ENCODE measurements at regions not wholly inside any gene's neighbourhood (a gene's known extent, or its start where the extent isn't known, plus 50 kb on each side); places are given as distances from the start of the nearest gene placed in this dataset.

- H2AFZ ChIP-seq (ENCODE audit: insufficient read depth, low read length, poor library complexity), result no peak overlapping the region
- H4K91ac ChIP-seq (ENCODE audit: low read depth, low read length), result no peak overlapping the region
- no peak overlapping the region for H3K9ac ChIP-seq (ENCODE audit: low read length)
- no peak overlapping the region for H3K14ac ChIP-seq (ENCODE audit: low read length)
- no peak overlapping the region for H2BK120ac ChIP-seq (ENCODE audit: insufficient read depth, low read length, poor library complexity)
- H3K4ac ChIP-seq (ENCODE audit: low read depth, low read length), result no peak overlapping the region
- H3K36me3 ChIP-seq (ENCODE audit: control insufficient read depth in 1 of 2, insufficient read depth in 2 of 2, low read length in 2 of 2), result no peaks in the 10 kb centered on the region
- H3K27me3 ChIP-seq (ENCODE audit: insufficient read depth, low read length), result no peaks in the 10 kb centered on the region
- no peak overlapping the region for H2BK5ac ChIP-seq (ENCODE audit: low read depth, low read length, poor library complexity)
- no peaks in the 10 kb centered on the region for H3K4me1 ChIP-seq (ENCODE audit: control insufficient read depth in 1 of 2, insufficient read depth in 2 of 2, low read length in 2 of 2)
- H3K18ac ChIP-seq (ENCODE audit: low read length), result no peak overlapping the region
- H3K27ac ChIP-seq (ENCODE audit: low read depth, low read length), result no peak overlapping the region
- no peak overlapping the region for H3K4me2 ChIP-seq (ENCODE audit: low read length)
- no peaks in the 10 kb centered on the region for H3K79me1 ChIP-seq (ENCODE audit: low read length)
- H4K12ac ChIP-seq (ENCODE audit: low read depth, low read length), result no peak overlapping the region
- no CpG with 5 or more reads among the region's 3 CpGs for WGBS (ENCODE audit: extremely low coverage, insufficient coverage, insufficient read length)
- no peak for DNase-seq
- H2AK5ac ChIP-seq (ENCODE audit: low read length), result no peak overlapping the region
- no peak overlapping the region for H2BK12ac ChIP-seq (ENCODE audit: low read length)
- no peaks in the 10 kb centered on the region for H3K79me2 ChIP-seq (ENCODE audit: control insufficient read depth, insufficient read depth, low read length, poor library complexity)
- no peak overlapping the region for H4K8ac ChIP-seq (ENCODE audit: low read depth, low read length)
- H3K4me3 ChIP-seq (ENCODE audit: low read depth, low read length), result no peak overlapping the region
- H3K23ac ChIP-seq (ENCODE audit: low read length), result no peak overlapping the region
- H3K9me3 ChIP-seq (ENCODE audit: insufficient read depth, low read depth, low read length), result peaks cover 2% of the 10 kb centered on the region
Observed at GRCh38 chr11:11192541-11192940, 160.5 kb downstream of the CSNK2A3 start.

GRCh38 chr11:11189506-11189905, 163.5 kb downstream of the CSNK2A3 start:
- no peak overlapping the region for H3K4me3 ChIP-seq (ENCODE audit: low read depth, low read length)
- no CpG with 5 or more reads among the region's 3 CpGs for WGBS (ENCODE audit: extremely low coverage, insufficient coverage, insufficient read length)
- H3K9ac ChIP-seq (ENCODE audit: low read length), result peak overlapping the region; percentile 61
- H2BK5ac ChIP-seq (ENCODE audit: low read depth, low read length, poor library complexity), result no peak overlapping the region
- no peak overlapping the region for H2AFZ ChIP-seq (ENCODE audit: insufficient read depth, low read length, poor library complexity)
- H2BK120ac ChIP-seq (ENCODE audit: insufficient read depth, low read length, poor library complexity), result no peak overlapping the region
- H4K91ac ChIP-seq (ENCODE audit: low read depth, low read length), result no peak overlapping the region
- no peak overlapping the region for H3K23ac ChIP-seq (ENCODE audit: low read length)
- H2BK12ac ChIP-seq (ENCODE audit: low read length), result no peak overlapping the region
- no peaks in the 10 kb centered on the region for H3K79me2 ChIP-seq (ENCODE audit: control insufficient read depth, insufficient read depth, low read length, poor library complexity)
- no peaks in the 10 kb centered on the region for H3K79me1 ChIP-seq (ENCODE audit: low read length)
- peaks cover 2% of the 10 kb centered on the region for H3K9me3 ChIP-seq (ENCODE audit: insufficient read depth, low read depth, low read length)
- H4K12ac ChIP-seq (ENCODE audit: low read depth, low read length), result no peak overlapping the region
- no peak overlapping the region for H4K8ac ChIP-seq (ENCODE audit: low read depth, low read length)
- no peak overlapping the region for H3K14ac ChIP-seq (ENCODE audit: low read length)
- H3K18ac ChIP-seq (ENCODE audit: low read length), result no peak overlapping the region
- no peak overlapping the region for H3K4ac ChIP-seq (ENCODE audit: low read depth, low read length)
- no peaks in the 10 kb centered on the region for H3K27me3 ChIP-seq (ENCODE audit: insufficient read depth, low read length)
- no peak for DNase-seq
- H2AK5ac ChIP-seq (ENCODE audit: low read length), result no peak overlapping the region
- no peak overlapping the region for H3K27ac ChIP-seq (ENCODE audit: low read depth, low read length)
- no peaks in the 10 kb centered on the region for H3K4me1 ChIP-seq (ENCODE audit: control insufficient read depth in 1 of 2, insufficient read depth in 2 of 2, low read length in 2 of 2)
- no peaks in the 10 kb centered on the region for H3K36me3 ChIP-seq (ENCODE audit: control insufficient read depth in 1 of 2, insufficient read depth in 2 of 2, low read length in 2 of 2)
- H3K4me2 ChIP-seq (ENCODE audit: low read length), result no peak overlapping the region

- no peak overlapping the region for H3K18ac ChIP-seq (ENCODE audit: low read length)
- no peak overlapping the region for H3K4me3 ChIP-seq (ENCODE audit: low read depth, low read length)
- no peak overlapping the region for H3K4ac ChIP-seq (ENCODE audit: low read depth, low read length)
- no peak overlapping the region for H2AK5ac ChIP-seq (ENCODE audit: low read length)
- peaks cover 2% of the 10 kb centered on the region for H3K9me3 ChIP-seq (ENCODE audit: insufficient read depth, low read depth, low read length)
- H4K8ac ChIP-seq (ENCODE audit: low read depth, low read length), result no peak overlapping the region
- DNase-seq, result no peak
- H2BK12ac ChIP-seq (ENCODE audit: low read length), result no peak overlapping the region
- H3K36me3 ChIP-seq (ENCODE audit: control insufficient read depth in 1 of 2, insufficient read depth in 2 of 2, low read length in 2 of 2), result no peaks in the 10 kb centered on the region
- H3K4me2 ChIP-seq (ENCODE audit: low read length), result no peak overlapping the region
- H3K14ac ChIP-seq (ENCODE audit: low read length), result no peak overlapping the region
- WGBS (ENCODE audit: extremely low coverage, insufficient coverage, insufficient read length), result no CpG with 5 or more reads among the region's 5 CpGs
- H3K79me1 ChIP-seq (ENCODE audit: low read length), result no peaks in the 10 kb centered on the region
- no peaks in the 10 kb centered on the region for H3K79me2 ChIP-seq (ENCODE audit: control insufficient read depth, insufficient read depth, low read length, poor library complexity)
- H4K12ac ChIP-seq (ENCODE audit: low read depth, low read length), result no peak overlapping the region
- H3K23ac ChIP-seq (ENCODE audit: low read length), result no peak overlapping the region
- H4K91ac ChIP-seq (ENCODE audit: low read depth, low read length), result no peak overlapping the region
- H3K27me3 ChIP-seq (ENCODE audit: insufficient read depth, low read length), result no peaks in the 10 kb centered on the region
- no peak overlapping the region for H3K9ac ChIP-seq (ENCODE audit: low read length)
- no peak overlapping the region for H2BK120ac ChIP-seq (ENCODE audit: insufficient read depth, low read length, poor library complexity)
- H3K4me1 ChIP-seq (ENCODE audit: control insufficient read depth in 1 of 2, insufficient read depth in 2 of 2, low read length in 2 of 2), result no peaks in the 10 kb centered on the region
- H2BK5ac ChIP-seq (ENCODE audit: low read depth, low read length, poor library complexity), result no peak overlapping the region
- H2AFZ ChIP-seq (ENCODE audit: insufficient read depth, low read length, poor library complexity), result no peak overlapping the region
- H3K27ac ChIP-seq (ENCODE audit: low read depth, low read length), result no peak overlapping the region
Observed at GRCh38 chr11:11186249-11186648, 166.8 kb downstream of the CSNK2A3 start.

- Histone ChIP-seq H3K4me1 (ENCODE audit: control insufficient read depth in 1 of 2, insufficient read depth in 2 of 2, low read length in 2 of 2) (peaks cover 5 to 8% of the 10 kb centered on the region in 2 experiments), H2BK12ac (ENCODE audit: low read length) (no peak overlapping the region), H3K79me2 (ENCODE audit: control insufficient read depth, insufficient read depth, low read length, poor library complexity) (no peaks in the 10 kb centered on the region), H3K4ac (ENCODE audit: low read depth, low read length) (no peak overlapping the region), H3K9me3 (ENCODE audit: insufficient read depth, low read depth, low read length) (peaks cover 2% of the 10 kb centered on the region), H2BK5ac (ENCODE audit: low read depth, low read length, poor library complexity) (no peak overlapping the region), H3K23ac (ENCODE audit: low read length) (no peak overlapping the region), H3K14ac (ENCODE audit: low read length) (no peak overlapping the region), H3K36me3 (ENCODE audit: control insufficient read depth in 1 of 2, insufficient read depth in 2 of 2, low read length in 2 of 2) (no peaks in the 10 kb centered on the region), H3K79me1 (ENCODE audit: low read length) (no peaks in the 10 kb centered on the region), H3K9ac (ENCODE audit: low read length) (no peak overlapping the region), H3K18ac (ENCODE audit: low read length) (no peak overlapping the region), H4K91ac (ENCODE audit: low read depth, low read length) (no peak overlapping the region), H2BK120ac (ENCODE audit: insufficient read depth, low read length, poor library complexity) (no peak overlapping the region), H4K12ac (ENCODE audit: low read depth, low read length) (no peak overlapping the region), H4K8ac (ENCODE audit: low read depth, low read length) (no peak overlapping the region), H2AK5ac (ENCODE audit: low read length) (no peak overlapping the region), H3K4me3 (ENCODE audit: low read depth, low read length) (no peak overlapping the region), H3K27me3 (ENCODE audit: insufficient read depth, low read length) (no peaks in the 10 kb centered on the region), H3K27ac (ENCODE audit: low read depth, low read length) (no peak overlapping the region), H2AFZ (ENCODE audit: insufficient read depth, low read length, poor library complexity) (no peak overlapping the region), H3K4me2 (ENCODE audit: low read length) (no peak overlapping the region)
- DNase-seq, result no peak
- no CpG with 5 or more reads among the region's 14 CpGs for WGBS (ENCODE audit: extremely low coverage, insufficient coverage, insufficient read length)
Observed at GRCh38 chr11:11182261-11182660, 170.8 kb downstream of the CSNK2A3 start.

Measured in trophoblast cell (in vitro differentiated cells and primary cell).